ENCODE measurements at regions not wholly inside any gene's neighbourhood (a gene's known extent, or its start where the extent isn't known, plus 50 kb on each side); places are given as distances from the start of the nearest gene placed in this dataset.

DNA sequence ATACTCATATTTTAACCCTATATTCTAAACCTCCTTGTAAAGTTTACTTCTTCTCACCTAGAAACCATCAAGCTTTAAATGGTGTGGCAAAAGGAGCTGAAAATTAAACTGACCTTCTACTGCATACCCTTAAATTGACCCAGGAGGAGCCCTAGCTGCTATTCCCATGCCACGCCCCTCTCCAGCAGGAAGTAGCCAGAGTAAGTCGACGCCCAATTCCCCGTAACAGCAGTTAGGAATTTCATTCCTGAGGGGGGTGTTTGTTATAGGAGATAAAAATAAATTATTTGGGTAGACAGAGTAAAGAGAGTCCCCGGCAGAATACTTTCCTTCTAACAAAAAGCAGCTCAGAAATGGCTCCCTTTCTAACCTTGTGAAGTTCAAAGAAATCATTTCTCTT is 111.8 kb upstream of the FAM174A start:
- H3K4me3 ChIP-seq = no peak overlapping the region
- TF ChIP-seq POLR2A (IDR thresholded peaks at IDR 0.05) = no peak
- TF ChIP-seq, protein P1, sequence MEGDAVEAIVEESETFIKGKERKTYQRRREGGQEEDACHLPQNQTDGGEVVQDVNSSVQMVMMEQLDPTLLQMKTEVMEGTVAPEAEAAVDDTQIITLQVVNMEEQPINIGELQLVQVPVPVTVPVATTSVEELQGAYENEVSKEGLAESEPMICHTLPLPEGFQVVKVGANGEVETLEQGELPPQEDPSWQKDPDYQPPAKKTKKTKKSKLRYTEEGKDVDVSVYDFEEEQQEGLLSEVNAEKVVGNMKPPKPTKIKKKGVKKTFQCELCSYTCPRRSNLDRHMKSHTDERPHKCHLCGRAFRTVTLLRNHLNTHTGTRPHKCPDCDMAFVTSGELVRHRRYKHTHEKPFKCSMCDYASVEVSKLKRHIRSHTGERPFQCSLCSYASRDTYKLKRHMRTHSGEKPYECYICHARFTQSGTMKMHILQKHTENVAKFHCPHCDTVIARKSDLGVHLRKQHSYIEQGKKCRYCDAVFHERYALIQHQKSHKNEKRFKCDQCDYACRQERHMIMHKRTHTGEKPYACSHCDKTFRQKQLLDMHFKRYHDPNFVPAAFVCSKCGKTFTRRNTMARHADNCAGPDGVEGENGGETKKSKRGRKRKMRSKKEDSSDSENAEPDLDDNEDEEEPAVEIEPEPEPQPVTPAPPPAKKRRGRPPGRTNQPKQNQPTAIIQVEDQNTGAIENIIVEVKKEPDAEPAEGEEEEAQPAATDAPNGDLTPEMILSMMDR (IDR thresholded peaks at IDR 0.05) = no peak
- no peaks in the 10 kb centered on the region for H3K27me3 ChIP-seq
- DNase-seq = no peak
- H3K4me1 ChIP-seq = no peaks in the 10 kb centered on the region
- H3K36me3 ChIP-seq = no peaks in the 10 kb centered on the region
- WGBS (ENCODE audit: insufficient coverage, low coverage, low lambda C conversion rate, missing lambda C conversion rate) = 64% methylated on average over 5 of the region's 5 CpGs
- ATAC-seq = no peak
- intact Hi-C loops (cut with DNase I) = no loop called here
- H3K27ac ChIP-seq = no peak overlapping the region
- no peaks in the 10 kb centered on the region for H3K9me3 ChIP-seq

DNA sequence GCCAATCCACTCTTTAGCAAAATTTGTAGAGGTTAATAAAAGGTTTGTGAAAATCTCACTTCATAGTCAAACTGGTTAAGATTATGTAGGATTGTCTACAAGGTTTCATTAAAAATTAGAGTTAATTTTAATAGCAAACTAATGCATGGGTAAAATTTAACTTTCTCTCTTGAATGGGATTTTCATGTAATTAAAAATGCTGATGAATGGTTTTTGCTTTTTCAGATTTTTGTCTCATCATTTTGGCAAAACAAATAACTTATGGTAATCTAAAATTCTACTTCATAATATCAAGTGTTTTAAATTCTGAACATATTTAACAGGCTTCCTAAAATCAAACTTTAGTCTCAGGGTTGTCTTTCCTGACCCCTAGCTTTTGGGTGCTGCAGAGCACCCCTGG is 113.8 kb upstream of the FAM174A start:
- no peak overlapping the region for H3K27ac ChIP-seq
- DNase-seq (no peak), ATAC-seq (no peak)
- intact Hi-C loops (cut with DNase I) = no loop called here
- H3K4me3 ChIP-seq = no peak overlapping the region
- H3K4me1 ChIP-seq = no peaks in the 10 kb centered on the region
- no peak for TF ChIP-seq POLR2A (IDR thresholded peaks at IDR 0.05)
- TF ChIP-seq, protein P1 (IDR thresholded peaks at IDR 0.05) = no peak
- no peaks in the 10 kb centered on the region for H3K9me3 ChIP-seq
- no peaks in the 10 kb centered on the region for H3K36me3 ChIP-seq
- no peaks in the 10 kb centered on the region for H3K27me3 ChIP-seq

DNA sequence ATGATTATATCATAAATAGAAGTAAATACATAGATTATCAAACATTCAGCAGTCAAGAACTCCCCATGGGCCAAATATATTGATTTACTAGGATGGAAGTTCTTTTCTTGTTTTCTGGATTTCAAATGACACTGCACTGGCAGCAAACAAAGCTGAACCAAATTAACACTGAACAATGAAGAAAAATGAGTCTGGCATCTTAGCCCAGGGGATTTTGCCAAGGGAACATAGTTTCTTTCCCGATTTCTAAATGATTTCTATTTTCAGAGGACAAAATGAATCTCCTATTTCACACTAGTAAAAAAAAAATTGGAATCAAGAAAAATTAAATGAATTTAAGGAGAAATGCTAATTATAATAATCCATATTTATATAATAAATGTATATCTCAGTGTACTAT is 116.9 kb upstream of the FAM174A start:
- no peaks in the 10 kb centered on the region for H3K9me3 ChIP-seq
- H3K27me3 ChIP-seq = no peaks in the 10 kb centered on the region
- TF ChIP-seq POLR2A (IDR thresholded peaks at IDR 0.05) = no peak
- TF ChIP-seq, protein P1 (IDR thresholded peaks at IDR 0.05) = no peak
- H3K27ac ChIP-seq = no peak overlapping the region
- H3K36me3 ChIP-seq = no peaks in the 10 kb centered on the region
- no peaks in the 10 kb centered on the region for H3K4me1 ChIP-seq
- no peak overlapping the region for H3K4me3 ChIP-seq
- intact Hi-C loops (cut with DNase I) = no loop called here
- WGBS (ENCODE audit: insufficient coverage, low coverage, low lambda C conversion rate, missing lambda C conversion rate) = 55% methylated on average over 1 of the region's 1 CpG
- no peak for DNase-seq
- ATAC-seq = no peak

DNA sequence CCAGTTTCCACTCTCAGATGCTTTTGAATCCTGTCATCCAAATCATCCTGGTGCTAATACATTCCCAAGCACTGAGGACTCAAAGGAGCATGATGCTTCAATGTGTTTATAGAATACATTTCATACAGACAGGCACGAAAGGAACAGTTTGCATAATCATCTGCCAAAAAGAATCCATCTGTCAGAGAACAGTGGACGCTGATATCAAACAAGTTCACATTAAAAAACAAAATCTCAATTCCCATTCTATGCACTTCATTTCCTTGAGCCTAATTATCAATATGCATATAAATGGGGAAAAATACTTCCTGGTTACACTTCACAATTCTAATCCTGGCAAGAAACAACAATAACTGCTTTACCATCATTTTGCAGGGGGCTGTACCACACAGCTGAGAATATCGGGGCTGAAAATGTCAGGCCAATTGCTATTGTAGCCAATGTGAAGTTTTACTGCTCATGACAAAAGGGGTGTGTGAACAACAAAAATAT is 125.5 kb upstream of the FAM174A start:
- no peak overlapping the region for H3K27ac ChIP-seq
- H3K4me3 ChIP-seq = no peak overlapping the region
- H3K4me1 ChIP-seq = no peaks in the 10 kb centered on the region
- H3K27me3 ChIP-seq = no peaks in the 10 kb centered on the region
- no peak for DNase-seq
- no peaks in the 10 kb centered on the region for H3K36me3 ChIP-seq
- WGBS (ENCODE audit: insufficient coverage, low coverage, low lambda C conversion rate, missing lambda C conversion rate) = 37% methylated on average over 3 of the region's 3 CpGs
- ATAC-seq = no peak
- H3K9me3 ChIP-seq = no peaks in the 10 kb centered on the region
- intact Hi-C loops (cut with DNase I) = no loop called here
- TF ChIP-seq, protein P1 (IDR thresholded peaks at IDR 0.05) = no peak
- no peak for TF ChIP-seq POLR2A (IDR thresholded peaks at IDR 0.05)

DNA sequence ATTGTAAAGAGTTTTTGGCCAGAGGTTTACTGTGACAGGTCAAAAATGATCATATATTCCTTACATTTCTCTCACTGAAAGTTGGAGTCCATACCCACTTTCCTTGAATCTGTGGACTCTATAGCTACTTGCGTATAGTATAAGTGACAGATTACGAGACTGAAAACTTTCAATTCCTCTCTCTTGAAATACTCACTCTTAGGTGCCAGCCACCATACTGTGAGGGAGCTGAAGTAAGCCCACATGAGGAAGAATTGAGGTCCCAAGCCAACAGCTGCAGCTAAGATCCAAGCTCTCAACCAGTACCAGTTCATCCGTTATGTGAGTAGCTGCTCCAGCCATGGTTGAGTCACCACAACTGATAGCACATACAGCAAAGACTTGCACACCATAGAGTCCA is 128.1 kb upstream of the FAM174A start:
- ATAC-seq (no peak), DNase-seq (no peak)
- H3K4me1 ChIP-seq = no peaks in the 10 kb centered on the region
- TF ChIP-seq, protein P1 (IDR thresholded peaks at IDR 0.05) = no peak
- TF ChIP-seq POLR2A (IDR thresholded peaks at IDR 0.05) = no peak
- intact Hi-C loops (cut with DNase I) = no loop called here
- WGBS (ENCODE audit: insufficient coverage, low coverage, low lambda C conversion rate, missing lambda C conversion rate) = 93% methylated on average over 2 of the region's 3 CpGs
- no peaks in the 10 kb centered on the region for H3K36me3 ChIP-seq
- H3K27me3 ChIP-seq = no peaks in the 10 kb centered on the region
- no peak overlapping the region for H3K27ac ChIP-seq
- no peaks in the 10 kb centered on the region for H3K9me3 ChIP-seq
- H3K4me3 ChIP-seq = no peak overlapping the region
